Gastroesophageal sphincter (tissue), 4 donors: ENCODE measurements at regions not wholly inside any gene's neighbourhood (a gene's known extent, or its start where the extent isn't known, plus 50 kb on each side); places are given as distances from the start of the nearest gene placed in this dataset.

ENCODE experiments used
- ATAC-seq: fragments of 150-250 bp; one replicate; pipeline ENCODE4 v1.9.1; 2016; ENCODE audit warnings: mild to moderate bottlenecking, moderate library complexity
- H3K27ac ChIP-seq, 4 donors: fragments of 200-600 bp; sonication (generic) in 3 of 4; 1 replicate in 3 of 4; 2 replicates in 1 of 4; pipeline ENCODE4 v1.5.1; 2016 to 2019
- H3K27me3 ChIP-seq: fragments of 200-600 bp; sonication (generic); one replicate; pipeline ENCODE4 v1.5.1; 2019
- H3K36me3 ChIP-seq, 2 donors: fragments of 200-600 bp; sonication (generic); one replicate each; pipeline ENCODE4 v1.5.1; 2019; ENCODE audit warnings: control low read depth in 1 of 2
- H3K4me1 ChIP-seq, 3 donors: fragments of 200-600 bp; sonication (generic); 1 replicate in 2 of 3; 2 replicates in 1 of 3; pipeline ENCODE4 v1.5.1; 2016 to 2019; ENCODE audit warnings: control low read depth in 2 of 3
- H3K4me3 ChIP-seq, 2 donors: fragments of 200-600 bp; sonication (generic); one replicate each; pipeline ENCODE4 v1.5.1; 2019; ENCODE audit warnings: mild to moderate bottlenecking in 1 of 2, moderate library complexity in 1 of 2
- H3K9me3 ChIP-seq, 3 donors: fragments of 200-600 bp; sonication (generic); one replicate each; pipeline ENCODE4 v1.5.1; 2017 to 2019; ENCODE audit warnings: control low read depth in 2 of 3
- CTCF ChIP-seq, 4 experiments: fragments of 200-600 bp in 2 of 4; fragments of 450-650 bp in 2 of 4; sonication (generic) in 1 of 4; IDR thresholded peaks; one replicate each; pipeline ENCODE4 v1.5.1; 2017 to 2019; ENCODE audit warnings: antibody characterized with exemption in 4 of 4, mild to moderate bottlenecking in 2 of 4, moderate library complexity in 2 of 4
- EP300 ChIP-seq: sonication (generic); formaldehyde crosslinking; IDR thresholded peaks from one replicate; pipeline ENCODE4 v1.6.1; 2017; ENCODE audit warnings: antibody characterized with exemption, mild to moderate bottlenecking
- POLR2A ChIP-seq, 2 donors: fragments of 450-650 bp; IDR thresholded peaks; one replicate each; pipeline ENCODE4 v1.6.1; 2017; ENCODE audit warnings: antibody characterized with exemption in 2 of 2, mild to moderate bottlenecking in 2 of 2, moderate library complexity in 1 of 2
- POLR2AphosphoS5 ChIP-seq: sonication (generic); formaldehyde crosslinking; IDR thresholded peaks from one replicate; pipeline ENCODE4 v1.6.1; 2017; ENCODE audit warnings: antibody characterized with exemption
- WGBS, 2 donors: methylation state at CpG; one replicate each; pipeline ENCODE4 v1.1.5; 2018; ENCODE audit warnings: low coverage in 1 of 2; 5-methylcytosine and 5-hydroxymethylcytosine counted together

GRCh38 chr2:61758159-61758558 is 95.7 kb downstream of the FAM161A start:
- TF ChIP-seq POLR2A (IDR thresholded peaks at IDR 0.05) (no peak), EP300 (no peak), POLR2AphosphoS5 (no peak), CTCF (IDR thresholded peaks at IDR 0.05) (no peak)
- Histone ChIP-seq H3K9me3 (peaks cover 0 to 5% (median 0%) of the 10 kb centered on the region in 3 donors), H3K27me3 (no peaks in the 10 kb centered on the region), H3K4me1 (peaks cover 0 to 10% (median 0%) of the 10 kb centered on the region in 3 donors), H3K36me3 (no peaks in the 10 kb centered on the region), H3K4me3 (no peak overlapping the region), H3K27ac (no peak overlapping the region)
- no peak for ATAC-seq

- Histone ChIP-seq H3K9me3 (peaks cover 0 to 5% (median 0%) of the 10 kb centered on the region in 3 donors), H3K4me3 (no peak overlapping the region), H3K27ac (no peak overlapping the region), H3K36me3 (no peaks in the 10 kb centered on the region), H3K4me1 (no peaks in the 10 kb centered on the region), H3K27me3 (no peaks in the 10 kb centered on the region)
- no peak for TF ChIP-seq POLR2AphosphoS5
- no peak for ATAC-seq
- WGBS, 2 donors: 25 to 60% methylated on average over 1 of the region's 1 CpG
Observed at GRCh38 chr2:61753512-61753911, 100.3 kb downstream of the FAM161A start.

- no peaks in the 10 kb centered on the region for H3K27me3 ChIP-seq
- H3K36me3 ChIP-seq: no peaks in the 10 kb centered on the region
- no peaks in the 10 kb centered on the region for H3K4me1 ChIP-seq
- peaks cover 0 to 5% (median 0%) of the 10 kb centered on the region in 3 donors for H3K9me3 ChIP-seq
- 25 to 31% methylated on average over 2 of the region's 2 CpGs for WGBS, 2 donors
- TF ChIP-seq EP300 (no peak), POLR2A (IDR thresholded peaks at IDR 0.05) (no peak), CTCF (IDR thresholded peaks at IDR 0.05) (no peak), POLR2AphosphoS5 (no peak)
- no peak overlapping the region for H3K4me3 ChIP-seq
- no peak for ATAC-seq
- H3K27ac ChIP-seq: no peak overlapping the region
Observed at GRCh38 chr2:61750624-61751023, 103.2 kb downstream of the FAM161A start.

GRCh38 chr2:61742955-61743354 is 110.9 kb downstream of the FAM161A start:
- Histone ChIP-seq H3K4me1 (no peaks in the 10 kb centered on the region), H3K4me3 (no peak overlapping the region), H3K9me3 (no peaks in the 10 kb centered on the region), H3K27ac (no peak overlapping the region), H3K27me3 (no peaks in the 10 kb centered on the region), H3K36me3 (no peaks in the 10 kb centered on the region)
- no peak for ATAC-seq
- TF ChIP-seq POLR2AphosphoS5: no peak
- TF ChIP-seq POLR2A (IDR thresholded peaks at IDR 0.05): no peak
- no peak for TF ChIP-seq EP300
- no peak for TF ChIP-seq CTCF (IDR thresholded peaks at IDR 0.05)
- 62 to 82% methylated on average over 2 to 5 of the region's 6 CpGs for WGBS, 2 donors

GRCh38 chr2:61737841-61738240 is 116.0 kb downstream of the FAM161A start:
- H3K4me1 ChIP-seq: no peaks in the 10 kb centered on the region
- H3K36me3 ChIP-seq: no peaks in the 10 kb centered on the region
- no peak for ATAC-seq
- WGBS, 2 donors: 54 to 68% methylated on average over 2 to 3 of the region's 3 CpGs
- TF ChIP-seq POLR2AphosphoS5 (no peak), EP300 (no peak), CTCF (IDR thresholded peaks at IDR 0.05) (no peak), POLR2A (IDR thresholded peaks at IDR 0.05) (no peak)
- no peaks in the 10 kb centered on the region for H3K27me3 ChIP-seq
- H3K27ac ChIP-seq: no peak overlapping the region
- no peaks in the 10 kb centered on the region for H3K9me3 ChIP-seq
- no peak overlapping the region for H3K4me3 ChIP-seq
